GM12872 (cell line): ENCODE measurements at regions not wholly inside any gene's neighbourhood (a gene's known extent, or its start where the extent isn't known, plus 50 kb on each side); places are given as distances from the start of the nearest gene placed in this dataset.

Experiments
- CTCF ChIP-seq: IDR thresholded peaks from 3 replicates; pipeline ENCODE4 v1.5.1; 2011; ENCODE audit warnings: low read depth, mild to moderate bottlenecking, low read length, moderate library complexity; ENCODE audit not compliant: insufficient read depth

DNA sequence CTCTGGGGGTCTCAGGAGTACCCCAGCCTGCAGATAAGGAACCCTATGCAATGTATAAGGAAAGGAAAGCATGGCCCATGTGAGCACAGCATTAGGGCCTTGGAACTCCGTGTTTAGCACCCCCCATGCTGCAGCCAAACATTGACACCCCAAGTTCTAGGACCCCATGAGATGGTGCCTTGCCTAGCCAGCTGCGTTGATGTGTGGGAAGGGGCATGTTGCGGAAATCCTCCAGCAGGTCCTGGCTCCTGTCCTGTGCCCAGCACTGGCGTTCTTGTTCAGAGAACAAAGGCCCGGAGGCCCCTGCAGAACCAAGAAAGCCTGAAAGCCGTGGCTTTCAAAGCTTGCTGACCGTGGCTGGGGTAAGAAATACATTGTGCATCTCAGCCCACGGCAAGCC is 99.4 kb upstream of the DIO3 start:
- TF ChIP-seq CTCF: no peak

DNA sequence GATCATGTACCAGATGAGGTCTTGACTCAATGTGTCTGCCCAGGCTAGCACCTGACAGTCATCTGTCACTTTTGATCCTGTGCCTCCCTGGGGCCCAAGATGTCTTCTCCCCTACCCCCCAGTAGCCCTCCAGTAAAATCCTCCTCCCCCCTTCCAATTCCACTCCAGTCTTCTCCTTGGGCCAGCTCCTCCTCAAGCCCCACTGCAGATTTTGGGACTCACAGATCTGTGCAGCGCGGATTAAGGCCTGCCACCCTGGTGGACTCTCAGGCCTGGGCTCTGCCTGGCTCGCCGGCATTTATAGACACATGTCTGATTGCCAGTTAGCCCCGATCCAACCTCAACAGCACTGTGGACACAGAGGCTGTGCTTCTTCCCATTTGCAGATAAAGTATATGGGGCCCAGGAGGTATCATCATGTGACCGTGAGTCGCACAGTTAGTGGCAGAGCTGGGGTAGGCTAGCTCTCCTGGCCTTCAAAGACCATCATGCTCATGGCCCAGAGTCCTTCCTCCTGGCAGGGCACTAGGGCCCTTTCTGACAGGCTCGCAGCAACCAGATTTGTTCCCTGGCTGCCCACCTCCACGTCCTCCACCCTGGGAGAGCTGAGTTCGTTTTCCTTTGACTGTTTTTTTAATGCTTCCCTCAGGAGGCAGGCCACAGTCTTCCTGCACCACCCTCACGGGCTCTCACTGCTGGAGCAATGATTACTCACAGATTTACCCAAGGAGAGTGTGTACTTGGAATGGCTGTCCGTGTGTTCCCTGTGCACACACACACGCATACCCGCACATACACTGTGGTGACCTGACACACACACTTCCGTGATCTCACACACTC is 98.3 kb upstream of the DIO3 start:
- TF ChIP-seq CTCF: no peak

DNA sequence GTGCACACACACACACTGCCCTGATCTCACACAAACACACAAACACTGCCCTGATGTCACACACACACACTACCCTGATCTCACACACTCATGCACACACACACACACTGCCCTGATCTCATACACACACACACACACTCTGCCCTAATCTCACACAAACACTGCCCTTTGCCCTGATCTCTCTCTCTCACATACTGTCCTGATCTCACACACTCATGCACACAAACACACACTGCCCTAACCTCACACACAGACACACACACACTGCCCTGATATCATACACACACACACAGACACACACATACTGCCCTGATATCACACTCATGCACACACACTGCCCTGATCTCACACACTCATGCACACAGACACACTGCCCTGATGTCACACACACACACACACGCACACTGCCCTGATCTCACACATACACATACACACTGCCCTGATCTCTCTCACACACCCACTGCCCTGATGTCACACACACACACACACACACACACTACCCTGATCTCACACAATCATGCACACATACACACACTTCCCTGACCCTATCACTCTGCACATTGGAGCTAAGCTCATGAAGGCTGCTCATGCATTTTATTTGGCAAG is 97.6 kb upstream of the DIO3 start:
- TF ChIP-seq CTCF: no peak

DNA sequence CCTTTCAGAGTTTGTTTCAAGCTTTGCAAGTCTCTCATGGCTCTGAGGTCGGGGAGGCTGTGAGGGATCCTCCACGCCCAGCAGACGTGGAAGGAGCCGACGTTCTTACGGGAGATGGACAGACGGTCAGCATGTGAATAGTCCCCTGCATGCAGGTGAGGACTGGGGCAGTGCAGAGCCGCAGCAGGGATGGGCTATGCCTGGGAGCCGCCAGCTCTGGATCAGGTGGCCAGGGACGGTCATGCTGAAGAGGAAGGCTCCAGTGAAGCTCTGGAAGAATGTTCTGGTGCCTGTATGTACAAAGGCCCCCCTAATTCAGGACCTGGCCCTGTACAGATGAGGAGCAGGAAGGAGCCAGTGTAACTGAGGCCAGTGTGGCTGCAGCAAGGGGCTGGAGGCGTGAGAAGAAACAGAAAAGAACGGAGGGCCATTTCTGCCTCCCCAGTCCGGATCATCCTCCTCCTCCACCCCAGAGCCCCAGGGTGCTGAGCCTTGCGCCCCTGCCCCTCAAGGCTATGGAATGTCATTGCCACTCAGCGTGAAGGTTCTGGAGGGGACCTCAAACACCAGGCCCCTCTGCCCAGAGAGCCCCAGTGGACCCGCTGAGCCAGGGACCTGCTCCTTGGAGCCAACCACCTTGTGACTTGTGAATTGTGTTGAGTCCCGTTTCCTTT is 96.8 kb upstream of the DIO3 start:
- TF ChIP-seq CTCF: no peak

DNA sequence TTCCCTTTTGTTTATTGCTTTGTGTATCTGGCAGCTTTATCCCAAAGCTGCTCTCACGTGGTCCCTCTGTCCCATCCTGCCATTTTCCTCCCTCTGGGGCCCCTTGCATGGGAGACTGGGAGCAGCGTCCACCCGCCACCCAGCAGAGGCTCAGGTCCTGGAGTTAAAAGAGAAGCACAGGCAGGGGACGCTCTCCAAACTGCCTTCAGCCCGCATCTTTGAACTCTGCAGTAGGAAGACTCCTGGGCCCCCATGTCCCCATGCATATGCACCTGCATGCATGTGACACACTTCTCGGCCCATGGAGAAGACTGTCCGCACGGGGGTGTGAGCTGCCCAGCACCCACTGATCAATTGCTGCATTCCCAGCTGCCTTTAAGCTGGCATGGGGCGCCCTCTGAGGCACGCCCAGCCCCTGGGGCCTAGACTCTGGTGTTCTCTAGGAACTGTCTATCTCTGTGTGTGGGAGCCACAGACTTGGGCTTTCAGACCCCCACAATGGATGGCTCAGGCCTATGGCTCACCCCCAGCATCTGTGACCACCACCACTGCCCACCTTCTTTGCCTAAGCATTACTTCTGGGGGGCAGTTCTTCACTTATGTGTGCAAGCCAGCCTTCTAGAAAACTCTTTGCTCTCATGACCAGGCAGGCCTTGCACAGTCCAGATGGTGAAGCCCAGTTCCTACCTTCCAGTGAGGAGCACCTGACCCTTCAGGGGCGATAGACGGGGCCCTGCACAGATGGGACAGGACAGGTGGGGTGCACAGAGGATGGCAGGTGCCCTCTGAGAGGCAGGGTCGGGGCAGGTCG is 96.1 kb upstream of the DIO3 start:
- TF ChIP-seq CTCF: no peak

DNA sequence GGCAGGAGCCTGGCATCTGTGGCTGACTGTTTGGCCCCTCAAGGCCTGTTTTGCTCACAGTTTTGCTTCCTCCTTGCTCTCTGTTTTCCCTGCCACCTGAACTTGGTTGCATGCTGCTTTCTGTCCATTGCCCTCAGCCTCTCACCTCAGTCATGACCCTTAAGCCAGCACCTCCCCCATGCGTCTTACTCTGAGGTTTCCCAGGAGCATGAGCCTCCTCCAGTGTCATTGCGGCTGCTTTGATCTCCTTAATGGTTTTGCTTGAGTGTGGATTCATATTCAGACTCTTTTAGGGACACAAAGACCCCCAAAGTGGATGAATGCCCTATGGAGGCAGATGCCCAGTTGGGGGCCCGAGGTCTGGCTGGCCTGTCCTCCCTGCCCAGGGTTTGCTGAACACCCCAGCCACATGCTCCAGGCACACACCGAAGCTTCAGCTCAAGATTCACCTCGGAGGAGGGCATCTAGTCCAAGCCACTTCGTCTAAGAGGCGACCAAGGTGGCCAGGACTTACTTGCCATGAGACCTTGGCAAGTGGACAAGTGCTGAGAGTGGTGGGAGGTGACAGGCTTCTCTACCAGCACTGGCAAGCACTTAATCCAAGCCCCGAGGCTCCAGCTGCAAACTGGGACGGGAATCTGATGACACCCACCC is 95.4 kb upstream of the DIO3 start:
- no peak for TF ChIP-seq CTCF
